PFSK-1 (cell line): ENCODE measurements at regions not wholly inside any gene's neighbourhood (a gene's known extent, or its start where the extent isn't known, plus 50 kb on each side); places are given as distances from the start of the nearest gene placed in this dataset.

Source experiments
- FOXP2 ChIP-seq: optimal IDR thresholded peaks from 2 replicates; pipeline ENCODE3; 2011; ENCODE audit warnings: borderline replicate concordance, control low read depth, inconsistent platforms; ENCODE audit not compliant: insufficient read depth; ENCODE audit errors: extremely low read length, extremely low read depth
- POLR2AphosphoS5 ChIP-seq: IDR thresholded peaks from 2 replicates; pipeline ENCODE4 v1.6.1; 2012; ENCODE audit warnings: low read depth, mild to moderate bottlenecking, control low read depth, low read length, moderate library complexity
- REST ChIP-seq, 2 experiments: IDR thresholded peaks; 2 replicates each; pipeline versions ENCODE4 v1.6.1 to v1.8.0; 2011 to 2012; ENCODE audit warnings: low read depth in 2 of 2, low read length in 2 of 2, control low read depth in 1 of 2, inconsistent platforms in 1 of 2, mild to moderate bottlenecking in 1 of 2, moderate library complexity in 1 of 2; ENCODE audit not compliant: insufficient read depth in 1 of 2
- SIN3A ChIP-seq: IDR thresholded peaks from 2 replicates; pipeline ENCODE4 v1.6.1; 2012; ENCODE audit warnings: mild to moderate bottlenecking, low read length, moderate library complexity, borderline replicate concordance; ENCODE audit not compliant: insufficient read depth
- TAF1 ChIP-seq: IDR thresholded peaks from 2 replicates; pipeline ENCODE4 v1.6.1; 2012; ENCODE audit warnings: low read length, control low read depth, borderline replicate concordance; ENCODE audit not compliant: insufficient read depth

GRCh38 chr7:106793015-106793975 is 71.8 kb upstream of the PIK3CG start:
- TF ChIP-seq REST (IDR thresholded peaks at IDR 0.05; ENCODE audit: insufficient read depth in 1 of 2, low read depth in 2 of 2, low read length in 2 of 2): no peak
- TF ChIP-seq TAF1: no peak
- no peak for TF ChIP-seq POLR2AphosphoS5
- TF ChIP-seq FOXP2: no peak
- no peak for TF ChIP-seq SIN3A
